Germinal center (tissue), 1 donor: ENCODE measurements at regions not wholly inside any gene's neighbourhood (a gene's known extent, or its start where the extent isn't known, plus 50 kb on each side); places are given as distances from the start of the nearest gene placed in this dataset.

Experiments
- DNase-seq: peaks from one replicate; pipeline ENCODE4 v3.0.0; 2012; ENCODE audit warnings: mixed read lengths, low spot score

GRCh38 chr14:31965735-31966598, 111.1 kb upstream of the ARHGAP5 start:
- no peak for DNase-seq

GRCh38 chr14:31966896-31967668, 110.0 kb upstream of the ARHGAP5 start:
- no peak for DNase-seq

GRCh38 chr14:31967669-31967975, 109.5 kb upstream of the ARHGAP5 start:
- no peak for DNase-seq

- no peak for DNase-seq
Measured at GRCh38 chr14:31968107-31968810, 108.8 kb upstream of the ARHGAP5 start.

GRCh38 chr14:31968956-31969698, 108.0 kb upstream of the ARHGAP5 start:
- no peak for DNase-seq

DNA sequence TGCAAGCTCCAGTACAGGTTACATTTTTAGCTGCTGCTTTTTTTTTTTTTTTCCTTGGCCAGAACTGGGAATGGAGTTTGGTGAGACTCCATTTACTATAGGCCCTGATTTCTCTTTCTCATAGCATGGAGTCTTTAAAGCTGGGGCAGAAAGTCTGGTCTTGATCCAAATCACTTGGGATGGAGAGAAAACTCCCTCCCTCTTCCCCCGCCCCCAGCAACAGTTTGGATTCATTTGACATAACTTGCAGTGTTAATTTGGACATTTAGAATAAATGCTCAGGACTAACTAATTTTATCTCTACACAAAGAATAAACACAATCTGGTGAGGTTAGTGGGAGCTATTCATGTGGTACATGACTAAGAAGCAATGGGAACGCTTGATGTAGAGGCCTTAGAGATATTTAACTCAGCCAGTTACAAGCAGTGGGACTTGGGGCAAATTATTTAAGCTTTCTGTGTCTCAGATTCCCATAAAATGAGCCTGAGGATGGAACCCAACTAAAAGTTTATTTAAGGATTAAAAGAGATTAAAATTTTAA, 107.3 kb upstream of the ARHGAP5 start:
- no peak for DNase-seq

GRCh38 chr14:31970744-31971143, 106.4 kb upstream of the ARHGAP5 start:
- DNase-seq: no peak

- no peak for DNase-seq
Measured at GRCh38 chr14:31971612-31972011, 105.5 kb upstream of the ARHGAP5 start.

GRCh38 chr14:31977001-31977556, 100.0 kb upstream of the ARHGAP5 start:
- DNase-seq: no peak

- no peak for DNase-seq
Measured at GRCh38 chr14:31978423-31978822, 98.7 kb upstream of the ARHGAP5 start.

DNA sequence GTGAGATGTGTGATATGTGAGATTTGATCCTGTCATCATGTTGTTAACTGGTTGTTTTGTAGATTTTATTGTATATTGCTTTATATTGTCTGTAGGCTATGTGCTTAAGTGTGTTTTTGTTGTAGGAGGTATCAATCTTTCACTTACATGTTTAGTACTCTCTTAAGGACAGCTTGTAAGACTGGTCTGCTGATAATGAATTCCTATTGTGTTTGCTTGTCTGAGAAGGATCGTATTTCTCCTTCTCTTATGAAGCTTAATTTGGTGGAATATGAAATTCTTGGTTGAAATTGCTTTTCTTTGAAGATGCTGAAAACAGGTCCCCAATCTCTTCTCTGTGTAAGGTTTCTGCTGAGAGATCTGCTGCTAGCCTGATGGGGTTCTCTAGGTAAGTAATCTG, 94.5 kb upstream of the ARHGAP5 start:
- no peak for DNase-seq

DNA sequence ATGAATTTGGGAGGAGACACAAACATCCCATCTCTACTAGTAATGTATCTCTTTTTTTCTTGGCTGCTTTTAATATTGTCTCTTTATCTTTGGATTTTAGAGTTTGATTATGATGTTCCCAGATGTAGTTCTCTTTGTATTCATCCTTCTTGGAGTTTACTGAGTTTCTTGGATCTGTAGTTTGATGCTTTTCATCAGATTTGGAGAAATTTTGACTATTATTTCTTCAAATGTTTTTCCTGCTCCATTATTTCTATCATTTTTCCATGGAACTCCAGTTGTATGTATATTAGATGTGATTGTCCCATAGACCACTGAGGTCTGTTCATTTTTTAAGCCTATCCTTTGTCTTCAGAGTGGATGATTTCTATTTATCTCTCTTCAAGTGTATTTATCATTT, 90.7 kb upstream of the ARHGAP5 start:
- no peak for DNase-seq

DNA sequence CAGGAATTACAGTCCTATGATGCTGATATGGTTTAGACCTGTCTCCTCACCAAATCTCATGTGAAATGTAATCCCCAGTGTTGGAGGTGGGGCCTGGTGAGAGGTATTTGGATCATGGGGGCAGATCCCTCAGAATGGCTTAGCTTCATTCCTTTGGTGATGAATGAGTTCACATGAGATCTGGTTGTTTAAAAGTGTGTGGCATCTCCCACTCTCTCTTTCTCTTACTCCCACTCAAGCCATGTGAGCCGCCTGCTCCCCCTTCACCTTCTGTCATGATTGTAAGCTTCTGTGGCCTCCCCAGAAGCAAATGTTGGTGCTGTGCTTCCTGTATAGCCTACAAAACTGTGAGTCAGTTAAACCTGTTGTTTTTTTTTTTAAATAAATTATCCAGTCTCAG, 89.4 kb upstream of the ARHGAP5 start:
- no peak for DNase-seq

DNA sequence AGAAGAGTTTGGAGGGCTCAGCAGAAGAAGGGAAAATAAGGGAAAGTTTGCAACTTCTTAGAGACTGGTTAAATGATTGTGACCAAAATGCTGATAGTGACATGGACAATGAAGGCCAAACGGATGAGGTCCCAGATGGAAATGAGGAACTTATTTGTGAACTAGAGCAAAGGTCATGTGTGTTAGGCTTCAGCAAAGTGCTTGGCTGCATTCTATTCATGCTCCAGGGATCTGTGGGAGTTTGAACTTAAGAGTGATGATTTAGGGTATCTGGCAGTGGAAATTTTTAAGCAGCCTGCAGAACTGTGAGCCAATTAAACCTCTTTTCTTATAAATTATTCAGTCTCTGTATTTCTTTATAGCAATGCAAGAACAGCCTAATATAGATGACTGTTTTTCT, 88.9 kb upstream of the ARHGAP5 start:
- no peak for DNase-seq

DNA sequence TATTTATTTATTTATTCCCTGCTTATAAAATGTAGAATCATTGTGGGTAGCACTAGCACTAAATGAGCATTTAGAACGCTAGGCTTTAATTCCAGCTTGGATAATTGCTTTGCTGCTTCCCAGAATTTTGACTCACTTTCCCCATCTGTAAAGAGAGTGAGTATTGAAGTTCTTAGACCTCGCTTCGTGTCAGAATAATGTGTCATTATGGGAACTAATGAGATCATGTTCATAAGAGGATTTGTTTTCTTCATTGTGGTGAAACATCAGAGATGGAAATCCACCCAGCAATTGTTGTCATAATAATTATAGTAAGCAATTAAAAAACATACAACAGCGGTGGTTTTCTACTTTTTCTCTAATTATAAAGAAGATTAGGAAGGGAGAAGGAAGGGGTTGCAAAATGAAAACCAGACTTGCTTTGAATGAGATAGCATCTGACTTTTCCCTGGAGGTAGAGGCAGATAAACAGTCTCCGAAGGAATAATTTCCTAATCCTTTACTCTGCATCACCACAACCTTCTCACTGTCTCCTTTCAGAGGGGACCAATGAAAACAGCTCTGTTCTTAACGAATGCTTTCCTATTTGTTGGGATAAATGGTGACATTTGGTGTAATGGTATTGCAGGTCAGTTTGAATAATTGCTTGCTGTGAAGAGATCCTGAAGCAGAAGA, 86.8 kb upstream of the ARHGAP5 start:
- DNase-seq: no peak

- no peak for DNase-seq
Measured at GRCh38 chr14:31990926-31991572, 86.1 kb upstream of the ARHGAP5 start.

DNA sequence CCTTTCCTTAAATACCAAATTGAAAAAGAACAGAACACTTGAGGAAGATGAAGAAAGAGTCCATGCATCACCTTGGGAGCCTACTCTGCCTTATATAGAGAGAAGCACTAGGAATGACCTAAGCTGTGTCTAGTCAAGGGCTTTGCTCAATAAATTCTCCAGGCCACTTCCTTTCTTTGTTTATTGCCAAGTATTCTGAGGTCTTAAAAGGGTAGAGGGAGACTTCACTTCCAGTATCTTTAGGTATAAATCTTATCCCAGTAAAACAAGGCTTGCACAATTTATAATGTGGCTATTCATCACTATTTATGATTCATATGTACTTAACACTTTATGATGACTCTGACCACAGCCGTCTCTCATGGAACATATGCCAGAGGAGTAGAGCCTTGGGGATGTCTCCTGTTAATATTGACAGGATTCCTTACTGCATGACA, 85.1 kb upstream of the ARHGAP5 start:
- DNase-seq: no peak

DNA sequence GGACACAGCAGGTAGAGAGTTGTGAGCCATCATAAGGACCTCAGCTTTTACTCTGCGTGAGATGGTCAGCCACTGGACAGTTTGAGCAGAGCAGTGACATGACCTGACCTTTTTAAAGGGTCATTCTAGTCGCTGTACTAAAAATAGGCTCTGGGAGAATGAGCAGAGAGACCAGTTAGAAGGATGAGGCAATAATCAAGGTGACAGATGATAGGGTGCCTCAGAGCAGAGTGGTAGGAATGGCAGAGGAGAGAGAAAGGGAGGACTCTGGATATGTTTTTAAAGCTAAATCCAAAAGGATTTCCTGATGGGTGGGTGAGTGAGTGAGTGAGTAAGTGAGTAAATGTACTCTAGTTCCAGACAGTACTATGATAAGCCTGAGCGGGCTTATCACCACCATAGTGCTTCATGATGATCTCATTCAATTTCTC, 83.6 kb upstream of the ARHGAP5 start:
- no peak for DNase-seq

GRCh38 chr14:31994391-31995033, 82.6 kb upstream of the ARHGAP5 start:
- no peak for DNase-seq

- no peak for DNase-seq
Measured at GRCh38 chr14:32003585-32003984, 73.5 kb upstream of the ARHGAP5 start.
